SK-N-MC (cell line): ENCODE measurements at regions not wholly inside any gene's neighbourhood (a gene's known extent, or its start where the extent isn't known, plus 50 kb on each side); places are given as distances from the start of the nearest gene placed in this dataset.
"Not testable (repeated sequence)": the region's sequence is repeated elsewhere in the genome, so short reads cannot be mapped to it uniquely, and the experiment has no call there.

ENCODE experiments used
- EZH2 ChIP-seq: fragments of 200-600 bp; sonication (generic); IDR thresholded peaks from one replicate; pipeline ENCODE4 v1.6.1; 2017; ENCODE audit warnings: antibody characterized with exemption
- POLR2AphosphoS5 ChIP-seq: IDR thresholded peaks from 2 replicates; pipeline ENCODE4 v1.6.1; 2012; ENCODE audit warnings: mild to moderate bottlenecking, low read depth, low read length, borderline replicate concordance

- not testable (repeated sequence) for TF ChIP-seq EZH2, POLR2AphosphoS5
Measured at GRCh38 chr13:43969919-43970318, 90.2 kb downstream of the LACC1 start.
